ENCODE measurements at regions not wholly inside any gene's neighbourhood (a gene's known extent, or its start where the extent isn't known, plus 50 kb on each side); places are given as distances from the start of the nearest gene placed in this dataset.

GRCh38 chr9:81058782-81059181, 630.6 kb downstream of the TLE1 start:
- DNase-seq (ENCODE audit: low read depth, low spot score) (no peak), FAIRE-seq (no peak)
- Histone ChIP-seq H3K79me2 (ENCODE audit: control insufficient read depth, insufficient read depth, low read length) (no peaks in the 10 kb centered on the region), H3K4me2 (ENCODE audit: control insufficient read depth, extremely low read depth, insufficient read depth, low read depth, low read length) (no peak overlapping the region), H2AFZ (ENCODE audit: control insufficient read depth, low read length) (no peak overlapping the region), H3K9me1 (ENCODE audit: control insufficient read depth, extremely low read depth, insufficient read depth, low read length) (no peaks in the 10 kb centered on the region), H4K20me1 (ENCODE audit: control insufficient read depth, extremely low read depth, insufficient read depth, low read length) (no peaks in the 10 kb centered on the region), H3K9me3 (ENCODE audit: control insufficient read depth, low read depth, low read length) (peaks cover 1% of the 10 kb centered on the region), H3K4me3 (ENCODE audit: control insufficient read depth in 2 of 3, extremely low read depth in 1 of 3, insufficient read depth in 2 of 3, low read depth in 1 of 3, low read length in 3 of 3) (no peak overlapping the region), H3K36me3 (ENCODE audit: control insufficient read depth in 2 of 2, extremely low read depth in 1 of 2, insufficient read depth in 2 of 2, low read length in 2 of 2) (no peaks in the 10 kb centered on the region), H3K9ac (ENCODE audit: control insufficient read depth, extremely low read depth, insufficient read depth, low read length) (no peak overlapping the region), H3K27me3 (ENCODE audit: control insufficient read depth, extremely low read depth, insufficient read depth, low read length) (no peaks in the 10 kb centered on the region), H3K27ac (ENCODE audit: control insufficient read depth, insufficient read depth, low read length) (no peak overlapping the region), H3K4me1 (ENCODE audit: control insufficient read depth, extremely low read depth, insufficient read depth, low read length) (no peaks in the 10 kb centered on the region)
- no peak for TF ChIP-seq CTCF (optimal IDR thresholded peaks at IDR 0.05 in 1 of 3, IDR thresholded peaks at IDR 0.05 in 1 of 3, conservative IDR thresholded peaks at IDR 0.05 in 1 of 3; ENCODE audit: extremely low read depth in 1 of 3, insufficient read depth in 2 of 3, low read length in 3 of 3)
- dilution Hi-C loops (cut with MboI; ENCODE audit: extremely low pct_ligation_motif_present, low sequenced_read_pairs), result no loop called here

DNA sequence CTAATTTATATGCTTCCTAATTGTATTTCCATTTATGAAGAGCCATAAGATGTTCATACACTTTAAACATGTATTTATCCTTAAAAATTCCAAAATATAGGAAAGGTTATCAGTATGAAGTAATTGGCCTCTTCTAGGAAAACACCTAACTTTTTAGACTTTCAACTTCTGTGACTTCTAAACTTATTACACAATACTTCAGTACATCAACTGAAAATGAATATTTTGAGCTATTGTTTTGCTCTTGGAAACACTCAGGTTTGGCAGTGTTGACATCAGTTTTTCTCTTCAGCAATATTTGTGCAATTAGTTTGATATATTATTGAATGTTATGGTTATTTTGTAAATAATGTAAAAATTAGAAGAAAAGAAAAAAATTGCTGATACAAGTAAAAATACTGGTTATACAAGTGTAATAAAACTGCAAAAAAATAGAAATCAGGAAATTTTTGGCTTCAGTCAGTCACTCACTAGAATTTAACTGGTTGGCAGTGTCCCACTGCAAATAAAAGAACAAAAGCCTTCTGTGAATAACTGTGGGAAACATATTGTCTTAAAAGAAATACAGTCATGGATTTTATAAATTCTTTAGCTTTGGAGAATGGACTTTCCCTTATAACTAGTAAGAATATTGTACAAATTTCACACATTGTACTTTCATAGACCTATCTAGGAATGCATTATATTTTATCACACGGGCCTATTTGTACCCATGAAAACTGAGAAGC, 635.9 kb downstream of the TLE1 start:
- no peaks in the 10 kb centered on the region for H3K4me1 ChIP-seq (ENCODE audit: control insufficient read depth, extremely low read depth, insufficient read depth, low read length)
- H2AFZ ChIP-seq (ENCODE audit: control insufficient read depth, low read length), result no peak overlapping the region
- no peak for TF ChIP-seq EZH2 (IDR thresholded peaks at IDR 0.05; ENCODE audit: low read length)
- no peak for TF ChIP-seq CTCF (optimal IDR thresholded peaks at IDR 0.05 in 1 of 3, IDR thresholded peaks at IDR 0.05 in 1 of 3, conservative IDR thresholded peaks at IDR 0.05 in 1 of 3; ENCODE audit: extremely low read depth in 1 of 3, insufficient read depth in 2 of 3, low read length in 3 of 3)
- dilution Hi-C loops (cut with MboI; ENCODE audit: extremely low pct_ligation_motif_present, low sequenced_read_pairs), result no loop called here
- H4K20me1 ChIP-seq (ENCODE audit: control insufficient read depth, extremely low read depth, insufficient read depth, low read length), result no peaks in the 10 kb centered on the region
- no peaks in the 10 kb centered on the region for H3K79me2 ChIP-seq (ENCODE audit: control insufficient read depth, insufficient read depth, low read length)
- no peak overlapping the region for H3K9ac ChIP-seq (ENCODE audit: control insufficient read depth, extremely low read depth, insufficient read depth, low read length)
- no peaks in the 10 kb centered on the region for H3K36me3 ChIP-seq (ENCODE audit: control insufficient read depth in 2 of 2, extremely low read depth in 1 of 2, insufficient read depth in 2 of 2, low read length in 2 of 2)
- H3K9me3 ChIP-seq (ENCODE audit: control insufficient read depth, low read depth, low read length), result no peaks in the 10 kb centered on the region
- no peak for FAIRE-seq
- H3K9me1 ChIP-seq (ENCODE audit: control insufficient read depth, extremely low read depth, insufficient read depth, low read length), result no peaks in the 10 kb centered on the region
- H3K4me2 ChIP-seq (ENCODE audit: control insufficient read depth, extremely low read depth, insufficient read depth, low read depth, low read length), result no peak overlapping the region
- DNase-seq (ENCODE audit: low read depth, low spot score), result no peak
- no peak overlapping the region for H3K27ac ChIP-seq (ENCODE audit: control insufficient read depth, insufficient read depth, low read length)
- no peak overlapping the region for H3K4me3 ChIP-seq (ENCODE audit: control insufficient read depth in 2 of 3, extremely low read depth in 1 of 3, insufficient read depth in 2 of 3, low read depth in 1 of 3, low read length in 3 of 3)
- H3K27me3 ChIP-seq (ENCODE audit: control insufficient read depth, extremely low read depth, insufficient read depth, low read length), result no peaks in the 10 kb centered on the region
